Smooth muscle cell (in vitro differentiated cells): ENCODE measurements at regions not wholly inside any gene's neighbourhood (a gene's known extent, or its start where the extent isn't known, plus 50 kb on each side); places are given as distances from the start of the nearest gene placed in this dataset.
"Not testable (repeated sequence)": the region's sequence is repeated elsewhere in the genome, so short reads cannot be mapped to it uniquely, and the experiment has no call there.

ENCODE experiments used
- DNase-seq: peaks from one replicate; lab custom pipeline; 2025; ENCODE audit not compliant: unreplicated experiment; lab: John Stamatoyannopoulos, UW
- H2AFZ ChIP-seq: fragments of 200-600 bp; sonication (generic); 2 replicates; pipeline ENCODE4 v1.6.0; 2016; ENCODE audit warnings: antibody characterized with exemption, low read depth, mild to moderate bottlenecking
- H3F3A ChIP-seq: fragments of 200-600 bp; sonication (generic); 2 replicates; pipeline ENCODE4 v1.6.0; 2017; ENCODE audit warnings: antibody characterized with exemption, low read depth
- H3K27ac ChIP-seq: fragments of 200-600 bp; sonication (generic); 2 replicates; pipeline ENCODE4 v1.5.1; 2016; ENCODE audit warnings: low read depth, mild to moderate bottlenecking
- H3K27me3 ChIP-seq: fragments of 200-600 bp; sonication (generic); 2 replicates; pipeline ENCODE4 v1.6.1; 2016; ENCODE audit warnings: low read depth, mild to moderate bottlenecking
- H3K36me3 ChIP-seq: fragments of 200-600 bp; sonication (generic); 2 replicates; pipeline ENCODE4 v1.5.1; 2016; ENCODE audit warnings: low read depth
- H3K4me1 ChIP-seq: fragments of 200-600 bp; sonication (generic); 2 replicates; pipeline ENCODE4 v1.5.1; 2016; ENCODE audit warnings: low read depth
- H3K4me2 ChIP-seq: fragments of 200-600 bp; sonication (generic); 2 replicates; pipeline ENCODE4 v1.6.0; 2016; ENCODE audit warnings: mild to moderate bottlenecking
- H3K4me3 ChIP-seq: fragments of 200-600 bp; sonication (generic); 2 replicates; pipeline ENCODE4 v1.5.1; 2016; ENCODE audit warnings: mild to moderate bottlenecking
- H3K79me2 ChIP-seq: fragments of 200-600 bp; sonication (generic); 2 replicates; pipeline ENCODE4 v1.6.0; 2016; ENCODE audit warnings: low read depth, mild to moderate bottlenecking
- H3K9ac ChIP-seq: fragments of 200-600 bp; sonication (generic); 2 replicates; pipeline ENCODE4 v1.6.0; 2016; ENCODE audit warnings: low read depth
- H3K9me3 ChIP-seq: fragments of 200-600 bp; sonication (generic); replicated peaks from 2 replicates; pipeline ENCODE4 v1.5.1; 2016; ENCODE audit warnings: low read depth
- H4K20me1 ChIP-seq: fragments of 200-600 bp; sonication (generic); 2 replicates; pipeline ENCODE4 v1.6.0; 2016; ENCODE audit warnings: low read depth
- CTCF ChIP-seq: fragments of 200-600 bp; sonication (generic); IDR thresholded peaks from 2 replicates; pipeline ENCODE4 v1.5.1; 2017; ENCODE audit warnings: borderline replicate concordance, mild to moderate bottlenecking, antibody characterized with exemption; ENCODE audit not compliant: insufficient read depth, poor library complexity, severe bottlenecking
- WGBS: methylation state at CpG from one replicate; pipeline ENCODE4 v1.1.7; 2016; ENCODE audit warnings: low lambda C conversion rate; 5-methylcytosine and 5-hydroxymethylcytosine counted together

- no peaks in the 10 kb centered on the region for H3K27me3 ChIP-seq
- no peaks in the 10 kb centered on the region for H3K79me2 ChIP-seq
- H3K9ac ChIP-seq, result no peak overlapping the region
- no peaks in the 10 kb centered on the region for H4K20me1 ChIP-seq
- no peak overlapping the region for H3K4me2 ChIP-seq
- no peak for TF ChIP-seq CTCF
- no peak for DNase-seq
- no peaks in the 10 kb centered on the region for H3F3A ChIP-seq
- no peaks in the 10 kb centered on the region for H3K4me1 ChIP-seq
- no peak overlapping the region for H3K27ac ChIP-seq
- H3K4me3 ChIP-seq, result no peak overlapping the region
- H3K36me3 ChIP-seq, result no peaks in the 10 kb centered on the region
- H2AFZ ChIP-seq, result no peak overlapping the region
- H3K9me3 ChIP-seq, result no peaks in the 10 kb centered on the region
- 85% methylated on average over 2 of the region's 2 CpGs for WGBS
These were observed 187.8 kb upstream of the LHX8 start for GRCh38 chr1:74946388-74946787.

- H3K27ac ChIP-seq, H3K9ac ChIP-seq, H2AFZ ChIP-seq, H3K27me3 ChIP-seq, DNase-seq, H3F3A ChIP-seq, H3K4me2 ChIP-seq, H3K79me2 ChIP-seq, H3K9me3 ChIP-seq, H3K36me3 ChIP-seq, H3K4me3 ChIP-seq, H4K20me1 ChIP-seq, H3K4me1 ChIP-seq: not testable (repeated sequence)
- WGBS, result 77% methylated on average over 2 of the region's 2 CpGs
These were observed 184.8 kb upstream of the LHX8 start for GRCh38 chr1:74949348-74949747.

GRCh38 chr1:74951981-74952380 is 182.2 kb upstream of the LHX8 start:
- DNase-seq, H3K4me1 ChIP-seq, H3K4me2 ChIP-seq, H3K9me3 ChIP-seq, H3K9ac ChIP-seq, H3K27me3 ChIP-seq, H3F3A ChIP-seq, H3K79me2 ChIP-seq, H2AFZ ChIP-seq, H3K36me3 ChIP-seq, H3K27ac ChIP-seq, H3K4me3 ChIP-seq, H4K20me1 ChIP-seq: not testable (repeated sequence)
- WGBS, result 95% methylated on average over 12 of the region's 23 CpGs

- H3K4me2 ChIP-seq, result no peak overlapping the region
- no peaks in the 10 kb centered on the region for H3K27me3 ChIP-seq
- TF ChIP-seq CTCF, result no peak
- DNase-seq, result no peak
- no peaks in the 10 kb centered on the region for H3F3A ChIP-seq
- WGBS, result 60% methylated on average over 3 of the region's 3 CpGs
- H3K4me1 ChIP-seq, result no peaks in the 10 kb centered on the region
- H3K4me3 ChIP-seq, result no peak overlapping the region
- H3K36me3 ChIP-seq, result no peaks in the 10 kb centered on the region
- no peak overlapping the region for H3K27ac ChIP-seq
- H3K9me3 ChIP-seq, result no peaks in the 10 kb centered on the region
- no peak overlapping the region for H3K9ac ChIP-seq
- no peaks in the 10 kb centered on the region for H3K79me2 ChIP-seq
- H2AFZ ChIP-seq, result no peak overlapping the region
- no peaks in the 10 kb centered on the region for H4K20me1 ChIP-seq
These were observed 181.4 kb upstream of the LHX8 start for GRCh38 chr1:74952786-74953185.

- H3K4me2 ChIP-seq, result no peak overlapping the region
- H4K20me1 ChIP-seq, result no peaks in the 10 kb centered on the region
- H3K9ac ChIP-seq, result no peak overlapping the region
- no peak overlapping the region for H3K4me3 ChIP-seq
- H3K79me2 ChIP-seq, result no peaks in the 10 kb centered on the region
- no peak overlapping the region for H2AFZ ChIP-seq
- TF ChIP-seq CTCF, result no peak
- no peak for DNase-seq
- H3K27ac ChIP-seq, result no peak overlapping the region
- 86% methylated on average over 3 of the region's 3 CpGs for WGBS
- no peaks in the 10 kb centered on the region for H3K4me1 ChIP-seq
- H3K27me3 ChIP-seq, result no peaks in the 10 kb centered on the region
- H3F3A ChIP-seq, result no peaks in the 10 kb centered on the region
- no peaks in the 10 kb centered on the region for H3K36me3 ChIP-seq
- H3K9me3 ChIP-seq, result no peaks in the 10 kb centered on the region
These were observed 180.6 kb upstream of the LHX8 start for GRCh38 chr1:74953622-74954021.
